OCI-LY1 (cell line): ENCODE measurements at regions not wholly inside any gene's neighbourhood (a gene's known extent, or its start where the extent isn't known, plus 50 kb on each side); places are given as distances from the start of the nearest gene placed in this dataset.

Source experiments
- H2AFZ ChIP-seq: fragments of 200-600 bp; sonication (generic), shearing (Covaris generic); 2 replicates; pipeline ENCODE4 v1.6.0; 2014; ENCODE audit warnings: antibody characterized with exemption, mild to moderate bottlenecking, low read length
- H3F3A ChIP-seq: fragments of 200-600 bp; sonication (generic), shearing (Covaris generic); 2 replicates; pipeline ENCODE4 v1.6.0; 2014; ENCODE audit warnings: mild to moderate bottlenecking, antibody characterized with exemption, low read length, moderate library complexity; ENCODE audit not compliant: insufficient read depth
- H3K27ac ChIP-seq: fragments of 200-600 bp; sonication (generic); 2 replicates; pipeline ENCODE4 v1.5.1; 2014; ENCODE audit warnings: low read length, mixed run types, mild to moderate bottlenecking, low read depth; ENCODE audit not compliant: poor library complexity, severe bottlenecking
- H3K27me3 ChIP-seq: fragments of 200-600 bp; sonication (generic); 2 replicates; pipeline ENCODE4 v1.6.0; 2014; ENCODE audit warnings: antibody characterized with exemption, mild to moderate bottlenecking, low read length, moderate library complexity; ENCODE audit not compliant: insufficient read depth
- H3K36me3 ChIP-seq: fragments of 200-600 bp; sonication (generic); 2 replicates; pipeline ENCODE4 v1.6.1; 2014; ENCODE audit warnings: mild to moderate bottlenecking, antibody characterized with exemption, low read length, moderate library complexity, mixed read lengths; ENCODE audit not compliant: insufficient read depth
- H3K4me1 ChIP-seq: fragments of 200-600 bp; sonication (generic); 2 replicates; pipeline ENCODE4 v1.5.1; 2014; ENCODE audit warnings: mild to moderate bottlenecking, low read length, moderate library complexity; ENCODE audit not compliant: insufficient read depth, severe bottlenecking
- H3K4me2 ChIP-seq: fragments of 200-600 bp; sonication (generic), shearing (Covaris generic); 2 replicates; pipeline ENCODE4 v1.6.1; 2014; ENCODE audit warnings: low read length
- H3K4me3 ChIP-seq: fragments of 200-600 bp; sonication (generic); 2 replicates; pipeline ENCODE4 v1.5.1; 2014; ENCODE audit warnings: low read length, low read depth, mild to moderate bottlenecking, mixed read lengths; ENCODE audit not compliant: poor library complexity, severe bottlenecking
- H3K79me2 ChIP-seq: fragments of 200-600 bp; shearing (Covaris generic); 2 replicates; pipeline ENCODE4 v1.6.1; 2016; ENCODE audit warnings: mixed run types, low read length, mixed read lengths; ENCODE audit not compliant: insufficient read depth
- H3K9ac ChIP-seq: fragments of 200-600 bp; sonication (generic), shearing (Covaris generic); 2 replicates; pipeline ENCODE4 v1.6.1; 2014; ENCODE audit warnings: mild to moderate bottlenecking, low read length, mixed read lengths
- H3K9me2 ChIP-seq: fragments of 200-600 bp; sonication (generic), shearing (Covaris generic); 2 replicates; pipeline ENCODE4 v1.6.1; 2014; ENCODE audit warnings: low read depth, mild to moderate bottlenecking, low read length, mixed read lengths
- H3K9me3 ChIP-seq: fragments of 200-600 bp; shearing (Covaris generic); 2 replicates; pipeline ENCODE4 v1.6.1; 2014; ENCODE audit warnings: low read length, mixed read lengths
- H4K20me1 ChIP-seq: fragments of 200-600 bp; sonication (generic), shearing (Covaris generic); 2 replicates; pipeline ENCODE4 v1.6.0; 2016; ENCODE audit warnings: mild to moderate bottlenecking, low read length; ENCODE audit not compliant: insufficient read depth
- CTCF ChIP-seq: fragments of 200-600 bp; sonication (generic), shearing (Covaris generic); IDR thresholded peaks from 2 replicates; pipeline ENCODE4 v1.5.1; 2017; ENCODE audit warnings: mild to moderate bottlenecking, antibody characterized with exemption, low read length, moderate library complexity, mixed read lengths
- EZH2 ChIP-seq: fragments of 200-600 bp; sonication (generic), shearing (Covaris generic); IDR thresholded peaks from 2 replicates; pipeline ENCODE4 v1.8.0; 2017; ENCODE audit warnings: borderline replicate concordance, mixed run types, mild to moderate bottlenecking, antibody characterized with exemption, low read length, moderate library complexity, mixed read lengths

GRCh38 chr2:33719067-33719466 is 120.0 kb upstream of the FAM98A start:
- H3K4me3 ChIP-seq: no peak overlapping the region
- no peak overlapping the region for H3K4me2 ChIP-seq
- H3K79me2 ChIP-seq: no peaks in the 10 kb centered on the region
- TF ChIP-seq EZH2 (no peak), CTCF (no peak)
- no peak overlapping the region for H3K9ac ChIP-seq
- no peaks in the 10 kb centered on the region for H3K27me3 ChIP-seq
- H3K36me3 ChIP-seq: no peaks in the 10 kb centered on the region
- H3K9me3 ChIP-seq: no peaks in the 10 kb centered on the region
- H4K20me1 ChIP-seq: no peaks in the 10 kb centered on the region
- H2AFZ ChIP-seq: no peak overlapping the region
- no peaks in the 10 kb centered on the region for H3F3A ChIP-seq
- no peaks in the 10 kb centered on the region for H3K4me1 ChIP-seq
- no peaks in the 10 kb centered on the region for H3K9me2 ChIP-seq
- H3K27ac ChIP-seq: no peak overlapping the region

DNA sequence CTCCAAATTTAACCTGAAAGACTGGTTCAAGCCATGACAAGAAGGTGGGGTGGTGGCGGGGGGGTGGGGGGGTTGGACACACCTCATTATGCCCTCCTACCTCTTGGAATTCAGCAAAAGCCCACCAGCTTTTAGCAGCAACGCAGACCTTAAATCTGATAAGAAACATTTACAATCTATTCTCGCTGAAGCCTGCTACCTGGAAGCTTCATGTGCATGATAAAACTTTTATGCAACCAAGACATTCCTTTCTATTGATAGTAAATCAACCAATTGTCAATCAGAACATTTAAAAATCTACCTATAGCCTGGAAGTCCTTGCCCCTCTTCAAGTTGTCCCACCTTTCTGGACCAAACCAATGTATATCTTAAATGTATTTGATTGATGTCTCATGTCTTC is 113.6 kb upstream of the FAM98A start:
- no peaks in the 10 kb centered on the region for H3F3A ChIP-seq
- H3K9ac ChIP-seq: no peak overlapping the region
- H3K4me3 ChIP-seq: no peak overlapping the region
- no peaks in the 10 kb centered on the region for H3K79me2 ChIP-seq
- H2AFZ ChIP-seq: no peak overlapping the region
- no peaks in the 10 kb centered on the region for H4K20me1 ChIP-seq
- no peaks in the 10 kb centered on the region for H3K4me1 ChIP-seq
- H3K9me2 ChIP-seq: no peaks in the 10 kb centered on the region
- TF ChIP-seq EZH2: no peak
- TF ChIP-seq CTCF: no peak
- no peaks in the 10 kb centered on the region for H3K27me3 ChIP-seq
- no peaks in the 10 kb centered on the region for H3K9me3 ChIP-seq
- H3K27ac ChIP-seq: no peak overlapping the region
- H3K4me2 ChIP-seq: no peak overlapping the region
- no peaks in the 10 kb centered on the region for H3K36me3 ChIP-seq

- H2AFZ ChIP-seq: no peak overlapping the region
- H3K9ac ChIP-seq: no peak overlapping the region
- H3K79me2 ChIP-seq: no peaks in the 10 kb centered on the region
- H4K20me1 ChIP-seq: no peaks in the 10 kb centered on the region
- no peaks in the 10 kb centered on the region for H3K4me1 ChIP-seq
- H3K4me2 ChIP-seq: no peak overlapping the region
- no peak overlapping the region for H3K27ac ChIP-seq
- H3K9me3 ChIP-seq: no peaks in the 10 kb centered on the region
- H3F3A ChIP-seq: no peaks in the 10 kb centered on the region
- no peaks in the 10 kb centered on the region for H3K36me3 ChIP-seq
- no peaks in the 10 kb centered on the region for H3K27me3 ChIP-seq
- no peak for TF ChIP-seq EZH2
- no peak for TF ChIP-seq CTCF
- H3K4me3 ChIP-seq: no peak overlapping the region
- no peaks in the 10 kb centered on the region for H3K9me2 ChIP-seq
Observed at GRCh38 chr2:33709951-33710350, 110.9 kb upstream of the FAM98A start.
